ENCODE measurements at regions not wholly inside any gene's neighbourhood (a gene's known extent, or its start where the extent isn't known, plus 50 kb on each side); places are given as distances from the start of the nearest gene placed in this dataset.
"Not testable (repeated sequence)": the region's sequence is repeated elsewhere in the genome, so short reads cannot be mapped to it uniquely, and the experiment has no call there.

DNA sequence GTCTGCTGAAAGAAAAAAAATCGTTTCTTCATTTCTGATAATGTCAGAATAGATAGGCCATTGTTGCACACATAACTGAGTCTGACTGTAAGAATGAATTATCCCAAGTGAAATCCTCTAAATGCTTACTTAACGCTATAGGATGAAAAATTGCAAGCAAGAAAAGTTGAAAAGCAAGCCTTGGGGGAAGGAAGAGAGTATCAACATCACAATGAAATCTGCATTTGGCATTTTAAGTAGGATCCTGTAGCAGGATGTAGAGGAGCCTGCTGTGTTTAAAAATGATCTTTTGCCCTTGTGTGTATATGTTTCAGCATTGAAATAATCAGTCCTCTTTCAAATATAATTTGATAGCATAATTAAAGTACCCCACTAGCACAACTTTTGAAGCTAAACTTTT lies 464.3 kb upstream of the ZNF337 start:
- H3K4me3 ChIP-seq: peak overlapping the region; percentile 25; the same call in 1 of the 2 replicates
- Mint-ChIP-seq H3K27ac (peak overlapping the region; percentile 99), H3K4me3 (peak overlapping the region; percentile 67), H3K4me1 (peaks cover 50% of the 10 kb centered on the region)
- H3K27me3 Mint-ChIP-seq (ENCODE audit: insufficient read depth, low read depth, poor library complexity); H4K20me1 ChIP-seq (replicated peaks; ENCODE audit: insufficient read depth); H3K36me3 ChIP-seq (ENCODE audit: insufficient read depth); H3K36me3 Mint-ChIP-seq (ENCODE audit: low read depth); H3K9me2 ChIP-seq (ENCODE audit: insufficient read depth); H3F3A ChIP-seq (replicated peaks; ENCODE audit: low read depth); H2AFZ ChIP-seq; H3K79me2 ChIP-seq (replicated peaks; ENCODE audit: insufficient read depth); H3K27me3 ChIP-seq (ENCODE audit: insufficient read depth); H3K9me3 Mint-ChIP-seq: not testable (repeated sequence)
- peak overlapping the region; percentile 48 for H3K4me2 ChIP-seq
- TF ChIP-seq NANOG (IDR thresholded peaks at IDR 0.05; ENCODE audit: borderline replicate concordance): peak; percentile 41; the same call in 1 of the 2 replicates
- peak; percentile 61 for DNase-seq (ENCODE audit: low spot score)
- peaks cover 40% of the 10 kb centered on the region for H3K4me1 ChIP-seq (ENCODE audit: insufficient read depth)
- H3K27ac ChIP-seq (ENCODE audit: low read depth): peak overlapping the region; percentile 43
- peak; percentile 77 for ATAC-seq

DNA sequence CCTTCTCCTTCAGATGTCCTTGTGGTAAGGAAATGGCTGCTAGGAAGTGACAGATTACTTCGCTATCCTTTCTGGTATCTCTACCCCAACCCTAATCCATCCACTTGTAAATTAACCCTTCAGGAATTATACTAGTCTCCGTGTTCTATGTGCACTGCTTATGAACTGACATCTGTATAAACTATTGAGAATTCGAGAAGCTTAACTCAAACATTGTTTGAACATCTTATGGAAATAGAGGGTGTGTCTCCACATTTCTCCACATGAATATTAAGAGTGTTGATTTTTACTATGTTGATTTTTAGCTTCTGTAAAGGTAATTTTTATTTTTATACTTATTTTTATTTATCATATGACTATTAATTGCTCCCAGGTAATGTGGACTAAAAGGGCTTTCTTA lies 457.6 kb upstream of the ZNF337 start:
- H3K4me1 Mint-ChIP-seq: peaks cover 3% of the 10 kb centered on the region
- TF ChIP-seq, protein P1, sequence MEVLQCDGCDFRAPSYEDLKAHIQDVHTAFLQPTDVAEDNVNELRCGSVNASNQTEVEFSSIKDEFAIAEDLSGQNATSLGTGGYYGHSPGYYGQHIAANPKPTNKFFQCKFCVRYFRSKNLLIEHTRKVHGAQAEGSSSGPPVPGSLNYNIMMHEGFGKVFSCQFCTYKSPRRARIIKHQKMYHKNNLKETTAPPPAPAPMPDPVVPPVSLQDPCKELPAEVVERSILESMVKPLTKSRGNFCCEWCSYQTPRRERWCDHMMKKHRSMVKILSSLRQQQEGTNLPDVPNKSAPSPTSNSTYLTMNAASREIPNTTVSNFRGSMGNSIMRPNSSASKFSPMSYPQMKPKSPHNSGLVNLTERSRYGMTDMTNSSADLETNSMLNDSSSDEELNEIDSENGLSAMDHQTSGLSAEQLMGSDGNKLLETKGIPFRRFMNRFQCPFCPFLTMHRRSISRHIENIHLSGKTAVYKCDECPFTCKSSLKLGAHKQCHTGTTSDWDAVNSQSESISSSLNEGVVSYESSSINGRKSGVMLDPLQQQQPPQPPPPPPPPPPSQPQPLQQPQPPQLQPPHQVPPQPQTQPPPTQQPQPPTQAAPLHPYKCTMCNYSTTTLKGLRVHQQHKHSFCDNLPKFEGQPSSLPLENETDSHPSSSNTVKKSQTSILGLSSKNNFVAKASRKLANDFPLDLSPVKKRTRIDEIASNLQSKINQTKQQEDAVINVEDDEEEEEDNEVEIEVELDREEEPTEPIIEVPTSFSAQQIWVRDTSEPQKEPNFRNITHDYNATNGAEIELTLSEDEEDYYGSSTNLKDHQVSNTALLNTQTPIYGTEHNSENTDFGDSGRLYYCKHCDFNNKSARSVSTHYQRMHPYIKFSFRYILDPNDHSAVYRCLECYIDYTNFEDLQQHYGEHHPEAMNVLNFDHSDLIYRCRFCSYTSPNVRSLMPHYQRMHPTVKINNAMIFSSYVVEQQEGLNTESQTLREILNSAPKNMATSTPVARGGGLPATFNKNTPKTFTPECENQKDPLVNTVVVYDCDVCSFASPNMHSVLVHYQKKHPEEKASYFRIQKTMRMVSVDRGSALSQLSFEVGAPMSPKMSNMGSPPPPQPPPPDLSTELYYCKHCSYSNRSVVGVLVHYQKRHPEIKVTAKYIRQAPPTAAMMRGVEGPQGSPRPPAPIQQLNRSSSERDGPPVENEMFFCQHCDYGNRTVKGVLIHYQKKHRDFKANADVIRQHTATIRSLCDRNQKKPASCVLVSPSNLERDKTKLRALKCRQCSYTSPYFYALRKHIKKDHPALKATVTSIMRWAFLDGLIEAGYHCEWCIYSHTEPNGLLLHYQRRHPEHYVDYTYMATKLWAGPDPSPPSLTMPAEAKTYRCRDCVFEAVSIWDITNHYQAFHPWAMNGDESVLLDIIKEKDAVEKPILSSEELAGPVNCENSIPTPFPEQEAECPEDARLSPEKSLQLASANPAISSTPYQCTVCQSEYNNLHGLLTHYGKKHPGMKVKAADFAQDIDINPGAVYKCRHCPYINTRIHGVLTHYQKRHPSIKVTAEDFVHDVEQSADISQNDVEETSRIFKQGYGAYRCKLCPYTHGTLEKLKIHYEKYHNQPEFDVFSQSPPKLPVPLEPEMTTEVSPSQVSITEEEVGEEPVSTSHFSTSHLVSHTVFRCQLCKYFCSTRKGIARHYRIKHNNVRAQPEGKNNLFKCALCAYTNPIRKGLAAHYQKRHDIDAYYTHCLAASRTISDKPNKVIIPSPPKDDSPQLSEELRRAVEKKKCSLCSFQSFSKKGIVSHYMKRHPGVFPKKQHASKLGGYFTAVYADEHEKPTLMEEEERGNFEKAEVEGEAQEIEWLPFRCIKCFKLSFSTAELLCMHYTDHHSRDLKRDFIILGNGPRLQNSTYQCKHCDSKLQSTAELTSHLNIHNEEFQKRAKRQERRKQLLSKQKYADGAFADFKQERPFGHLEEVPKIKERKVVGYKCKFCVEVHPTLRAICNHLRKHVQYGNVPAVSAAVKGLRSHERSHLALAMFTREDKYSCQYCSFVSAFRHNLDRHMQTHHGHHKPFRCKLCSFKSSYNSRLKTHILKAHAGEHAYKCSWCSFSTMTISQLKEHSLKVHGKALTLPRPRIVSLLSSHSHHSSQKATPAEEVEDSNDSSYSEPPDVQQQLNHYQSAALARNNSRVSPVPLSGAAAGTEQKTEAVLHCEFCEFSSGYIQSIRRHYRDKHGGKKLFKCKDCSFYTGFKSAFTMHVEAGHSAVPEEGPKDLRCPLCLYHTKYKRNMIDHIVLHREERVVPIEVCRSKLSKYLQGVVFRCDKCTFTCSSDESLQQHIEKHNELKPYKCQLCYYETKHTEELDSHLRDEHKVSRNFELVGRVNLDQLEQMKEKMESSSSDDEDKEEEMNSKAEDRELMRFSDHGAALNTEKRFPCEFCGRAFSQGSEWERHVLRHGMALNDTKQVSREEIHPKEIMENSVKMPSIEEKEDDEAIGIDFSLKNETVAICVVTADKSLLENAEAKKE (CRISPR knock-in tag; IDR thresholded peaks at IDR 0.05): no peak
- TF ChIP-seq STAT1 (IDR thresholded peaks at IDR 0.05; ENCODE audit: unreplicated experiment): no peak
- TF ChIP-seq EZH2phosphoT487 (IDR thresholded peaks at IDR 0.05; ENCODE audit: unreplicated experiment): no peak
- no peak for TF ChIP-seq JUNB (IDR thresholded peaks at IDR 0.05; ENCODE audit: unreplicated experiment)
- TF ChIP-seq, protein P2, sequence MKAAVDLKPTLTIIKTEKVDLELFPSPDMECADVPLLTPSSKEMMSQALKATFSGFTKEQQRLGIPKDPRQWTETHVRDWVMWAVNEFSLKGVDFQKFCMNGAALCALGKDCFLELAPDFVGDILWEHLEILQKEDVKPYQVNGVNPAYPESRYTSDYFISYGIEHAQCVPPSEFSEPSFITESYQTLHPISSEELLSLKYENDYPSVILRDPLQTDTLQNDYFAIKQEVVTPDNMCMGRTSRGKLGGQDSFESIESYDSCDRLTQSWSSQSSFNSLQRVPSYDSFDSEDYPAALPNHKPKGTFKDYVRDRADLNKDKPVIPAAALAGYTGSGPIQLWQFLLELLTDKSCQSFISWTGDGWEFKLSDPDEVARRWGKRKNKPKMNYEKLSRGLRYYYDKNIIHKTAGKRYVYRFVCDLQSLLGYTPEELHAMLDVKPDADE (IDR thresholded peaks at IDR 0.05): no peak
- TF ChIP-seq CREB1 (CRISPR knock-in tag; IDR thresholded peaks at IDR 0.05; ENCODE audit: low read depth): no peak
- no peak for TF ChIP-seq POLR2AphosphoS5 (IDR thresholded peaks at IDR 0.05; ENCODE audit: low read depth)
- TF ChIP-seq EZH2 (IDR thresholded peaks at IDR 0.05; ENCODE audit: low read depth, unreplicated experiment): no peak
- no peak for TF ChIP-seq ZNF331 (CRISPR knock-in tag; IDR thresholded peaks at IDR 0.05; ENCODE audit: low read depth)
- no peak for TF ChIP-seq NANOG (IDR thresholded peaks at IDR 0.05; ENCODE audit: borderline replicate concordance)
- TF ChIP-seq ZNF114 (CRISPR knock-in tag; IDR thresholded peaks at IDR 0.05): no peak
- Histone ChIP-seq H3K4me3 (no peak overlapping the region), H4K20me1 (replicated peaks; ENCODE audit: insufficient read depth) (no peaks in the 10 kb centered on the region), H3K36me3 (ENCODE audit: insufficient read depth) (no peaks in the 10 kb centered on the region), H3K27me3 (ENCODE audit: insufficient read depth) (no peaks in the 10 kb centered on the region), H3F3A (replicated peaks; ENCODE audit: low read depth) (no peaks in the 10 kb centered on the region), H3K4me2 (no peak overlapping the region), H3K79me2 (replicated peaks; ENCODE audit: insufficient read depth) (no peaks in the 10 kb centered on the region), H3K4me1 (ENCODE audit: insufficient read depth) (peaks cover 3% of the 10 kb centered on the region), H3K27ac (ENCODE audit: low read depth) (no peak overlapping the region), H2AFZ (no peak overlapping the region), H3K9me2 (ENCODE audit: insufficient read depth) (no peaks in the 10 kb centered on the region)
- no peaks in the 10 kb centered on the region for H3K27me3 Mint-ChIP-seq (ENCODE audit: insufficient read depth, low read depth, poor library complexity)
- H3K9me3 Mint-ChIP-seq: no peaks in the 10 kb centered on the region
- H3K36me3 Mint-ChIP-seq (ENCODE audit: low read depth): no peaks in the 10 kb centered on the region; the same call in 2 of the 3 replicates
- no peak overlapping the region for H3K4me3 Mint-ChIP-seq
- DNase-seq (ENCODE audit: low spot score) (no peak), ATAC-seq (no peak)
- H3K27ac Mint-ChIP-seq: no peak overlapping the region

All from GM23338 (cell line).